ENCODE measurements at regions not wholly inside any gene's neighbourhood (a gene's known extent, or its start where the extent isn't known, plus 50 kb on each side); places are given as distances from the start of the nearest gene placed in this dataset.
A peak's percentile ranks its signal among the peaks of the same experiment; 100 is the strongest.

DNA sequence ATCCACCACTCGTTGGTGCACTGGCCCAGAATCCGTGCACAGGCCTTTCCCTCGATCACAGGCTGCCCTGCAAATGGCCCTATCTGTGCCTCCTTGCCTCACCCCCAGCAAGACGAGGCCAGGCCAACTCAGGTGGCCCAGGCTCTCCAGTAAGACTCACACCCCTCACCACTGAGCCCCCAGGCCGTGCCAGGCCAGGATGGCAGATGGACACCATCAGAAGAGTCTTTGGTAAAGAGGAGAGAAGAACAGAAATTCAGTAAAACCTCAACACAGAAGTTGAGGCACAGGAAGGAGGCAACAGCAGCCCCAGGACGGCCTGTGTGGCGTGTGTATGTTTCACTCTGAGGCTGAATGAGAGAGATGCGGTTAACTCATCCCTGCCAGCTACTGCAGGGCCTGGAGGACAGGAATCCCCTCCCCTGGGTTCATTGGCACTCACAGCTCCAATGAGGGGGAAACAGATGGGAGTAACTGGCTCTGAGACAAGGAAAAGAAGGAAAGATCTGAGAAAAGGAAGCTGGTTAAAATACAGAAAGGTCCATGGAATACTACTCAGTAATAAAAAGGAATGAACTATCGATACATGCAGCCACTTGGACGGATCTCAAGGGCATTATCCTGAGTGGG lies 54.1 kb upstream of the WNT11 start:
- TF ChIP-seq, protein P1, sequence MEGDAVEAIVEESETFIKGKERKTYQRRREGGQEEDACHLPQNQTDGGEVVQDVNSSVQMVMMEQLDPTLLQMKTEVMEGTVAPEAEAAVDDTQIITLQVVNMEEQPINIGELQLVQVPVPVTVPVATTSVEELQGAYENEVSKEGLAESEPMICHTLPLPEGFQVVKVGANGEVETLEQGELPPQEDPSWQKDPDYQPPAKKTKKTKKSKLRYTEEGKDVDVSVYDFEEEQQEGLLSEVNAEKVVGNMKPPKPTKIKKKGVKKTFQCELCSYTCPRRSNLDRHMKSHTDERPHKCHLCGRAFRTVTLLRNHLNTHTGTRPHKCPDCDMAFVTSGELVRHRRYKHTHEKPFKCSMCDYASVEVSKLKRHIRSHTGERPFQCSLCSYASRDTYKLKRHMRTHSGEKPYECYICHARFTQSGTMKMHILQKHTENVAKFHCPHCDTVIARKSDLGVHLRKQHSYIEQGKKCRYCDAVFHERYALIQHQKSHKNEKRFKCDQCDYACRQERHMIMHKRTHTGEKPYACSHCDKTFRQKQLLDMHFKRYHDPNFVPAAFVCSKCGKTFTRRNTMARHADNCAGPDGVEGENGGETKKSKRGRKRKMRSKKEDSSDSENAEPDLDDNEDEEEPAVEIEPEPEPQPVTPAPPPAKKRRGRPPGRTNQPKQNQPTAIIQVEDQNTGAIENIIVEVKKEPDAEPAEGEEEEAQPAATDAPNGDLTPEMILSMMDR (IDR thresholded peaks at IDR 0.05; ENCODE audit: insufficient read depth, low read depth, low read length, missing control alignments) = no peak
- DNase-seq (ENCODE audit: low read depth) = no peak
- no peak overlapping the region for H3K4me3 ChIP-seq (ENCODE audit: low read length)

DNA sequence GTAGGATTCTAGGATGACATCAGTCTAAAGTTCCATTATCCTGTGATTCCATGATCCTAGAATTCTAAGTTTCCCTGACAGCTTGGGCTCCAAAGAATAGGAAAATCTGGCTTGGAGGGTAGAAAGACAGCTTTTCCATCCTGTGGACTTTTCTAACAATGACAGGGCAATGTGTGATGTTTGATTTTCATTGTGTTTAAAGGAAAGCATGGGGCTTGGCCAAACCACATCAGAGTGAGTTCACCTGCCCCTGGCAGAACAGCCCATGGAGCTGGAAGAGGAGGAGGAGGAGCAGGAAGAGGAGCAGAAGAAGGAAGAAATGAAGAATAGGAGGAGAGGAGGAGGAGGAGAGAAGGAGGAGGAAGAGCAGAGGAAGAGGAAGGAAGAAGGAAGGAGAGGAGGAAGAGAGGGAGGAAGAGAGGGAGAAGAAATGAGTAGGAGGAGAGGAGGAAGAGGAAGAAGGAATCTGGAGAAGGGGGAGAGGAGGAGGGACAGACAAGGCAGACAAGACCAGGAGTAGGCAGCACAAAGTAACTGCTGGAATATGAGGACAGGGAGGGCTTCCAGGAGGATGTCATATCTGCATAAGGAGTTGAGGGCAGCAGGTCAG lies 53.1 kb upstream of the WNT11 start:
- TF ChIP-seq, protein P1 (IDR thresholded peaks at IDR 0.05; ENCODE audit: insufficient read depth, low read depth, low read length, missing control alignments) = no peak
- DNase-seq (ENCODE audit: low read depth) = no peak
- no peak overlapping the region for H3K4me3 ChIP-seq (ENCODE audit: low read length)

DNA sequence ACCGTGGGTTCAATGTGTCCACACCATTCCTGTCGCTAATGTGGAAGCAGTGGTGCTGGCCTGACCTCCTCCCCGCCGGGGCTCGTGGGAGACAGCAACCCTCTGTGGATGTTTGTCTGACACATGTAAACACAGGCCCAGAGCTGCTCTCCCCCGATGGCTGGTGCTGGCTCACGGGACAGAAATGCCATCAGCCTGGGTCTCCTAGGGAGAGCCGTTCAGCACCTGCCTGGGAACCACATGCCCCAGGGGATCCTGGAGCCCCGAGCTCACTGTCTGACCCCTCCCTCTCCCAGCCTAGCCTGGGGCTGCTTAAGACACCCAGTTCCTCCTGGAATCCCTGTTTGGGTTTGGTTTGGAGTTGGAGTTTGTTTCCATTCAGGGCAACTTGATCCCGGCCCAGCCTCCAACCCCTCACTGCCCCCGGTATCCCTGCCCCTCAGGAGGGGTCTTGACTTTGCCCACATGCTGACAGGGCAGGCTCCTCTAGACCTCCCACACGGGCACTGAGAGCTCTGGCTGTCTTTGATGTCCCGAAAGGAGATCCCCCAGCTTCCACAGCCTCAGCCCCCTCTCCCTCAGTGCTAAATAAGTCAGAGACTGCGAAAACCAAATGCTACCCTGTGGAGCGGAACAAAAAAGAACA lies 50.9 kb upstream of the WNT11 start:
- TF ChIP-seq, protein P1 (IDR thresholded peaks at IDR 0.05; ENCODE audit: insufficient read depth, low read depth, low read length, missing control alignments) = no peak
- peak; percentile 21 for DNase-seq (ENCODE audit: low read depth)
- H3K4me3 ChIP-seq (ENCODE audit: low read length) = no peak overlapping the region

DNA sequence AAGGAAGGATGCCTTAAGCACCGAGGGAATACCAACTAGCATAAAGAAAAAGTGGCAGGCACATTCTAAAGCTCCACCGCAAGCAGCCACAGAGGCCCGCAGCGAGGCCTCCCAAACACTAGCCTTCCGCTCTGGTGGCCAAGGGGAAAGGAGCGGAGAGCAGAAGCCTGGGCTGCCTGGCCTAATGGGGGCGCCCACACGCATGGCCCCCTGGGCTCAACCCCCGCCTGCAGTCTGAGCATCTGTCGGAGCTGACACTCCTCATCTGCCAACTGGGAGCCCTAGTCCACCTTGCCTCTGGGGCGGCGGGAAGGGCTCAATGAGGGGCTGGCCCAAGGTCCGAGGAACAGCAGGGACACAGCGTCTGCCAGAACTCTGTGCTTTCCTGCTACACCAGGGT lies 50.1 kb upstream of the WNT11 start:
- DNase-seq (ENCODE audit: low read depth) = no peak
- no peak overlapping the region for H3K4me3 ChIP-seq (ENCODE audit: low read length)
- TF ChIP-seq, protein P1 (IDR thresholded peaks at IDR 0.05; ENCODE audit: insufficient read depth, low read depth, low read length, missing control alignments) = no peak

Measured in epithelial cell of esophagus (primary cell).